HEK293 (cell line): ENCODE measurements at regions not wholly inside any gene's neighbourhood (a gene's known extent, or its start where the extent isn't known, plus 50 kb on each side); places are given as distances from the start of the nearest gene placed in this dataset.

ENCODE experiments used
- CTCF ChIA-PET: fragments of 350-600 bp; formaldehyde crosslinking; extraction: SDS; loops from one replicate; lab custom pipeline; 2021; ENCODE audit warnings: antibody characterized with exemption; lab: Yijun Ruan, JAX
- POLR2A ChIA-PET: fragments of 300-600 bp; formaldehyde crosslinking; extraction: SDS; loops from one replicate; lab custom pipeline; 2020; ENCODE audit warnings: antibody characterized with exemption, inconsistent platforms; lab: Yijun Ruan, JAX
- H3K27ac ChIP-seq: fragments of 200-500 bp; sonication (Bioruptor generic); 2 replicates; pipeline ENCODE4 v1.5.1; 2014; ENCODE audit warnings: low read depth, low read length, control low read depth, inconsistent platforms; ENCODE audit errors: extremely low read depth
- H3K36me3 ChIP-seq, 2 experiments: fragments of 200-500 bp in 1 of 2; sonication (Bioruptor generic) in 1 of 2; 1 replicate in 1 of 2; 2 replicates in 1 of 2; pipeline ENCODE4 v1.5.1; 2014 to 2017; ENCODE audit warnings: inconsistent platforms in 2 of 2, low read length in 2 of 2; ENCODE audit not compliant: control insufficient read depth in 2 of 2, insufficient read depth in 1 of 2
- H3K4me1 ChIP-seq: fragments of 200-500 bp; sonication (Bioruptor generic); 2 replicates; pipeline ENCODE4 v1.5.1; 2014; ENCODE audit warnings: mild to moderate bottlenecking, low read length, inconsistent platforms; ENCODE audit not compliant: control insufficient read depth, insufficient read depth
- H3K4me3 ChIP-seq: 2 replicates; pipeline ENCODE4 v1.5.1; 2011; ENCODE audit warnings: low read depth, mild to moderate bottlenecking, control low read depth, low read length, moderate library complexity
- H3K9me3 ChIP-seq: fragments of 200-500 bp; sonication (Bioruptor generic); 2 replicates; pipeline ENCODE4 v1.5.1; 2014; ENCODE audit warnings: low read depth, low read length, inconsistent platforms; ENCODE audit not compliant: control insufficient read depth, insufficient read depth
- ATF2 ChIP-seq: fragments of 450-650 bp; formaldehyde crosslinking; IDR thresholded peaks from 2 replicates; pipeline ENCODE4 v1.5.1; 2016; ENCODE audit warnings: missing biosample characterization, missing genetic modification characterization, low read depth
- GLI4 ChIP-seq: fragments of 450-650 bp; formaldehyde crosslinking; IDR thresholded peaks from 2 replicates; pipeline ENCODE4 v1.5.1; 2016; ENCODE audit warnings: missing biosample characterization, missing genetic modification characterization
- KLF1 ChIP-seq: fragments of 450-650 bp; formaldehyde crosslinking; IDR thresholded peaks from 2 replicates; pipeline ENCODE4 v1.5.1; 2016; ENCODE audit warnings: missing biosample characterization, missing genetic modification characterization
- KLF17 ChIP-seq: fragments of 450-650 bp; formaldehyde crosslinking; IDR thresholded peaks from 2 replicates; pipeline ENCODE4 v1.5.1; 2016; ENCODE audit warnings: missing biosample characterization, missing genetic modification characterization
- MEIS1 ChIP-seq: sonication (generic); formaldehyde crosslinking; IDR thresholded peaks from 2 replicates; pipeline ENCODE4 v1.8.1; 2022; ENCODE audit warnings: missing genetic modification reagents, mild to moderate bottlenecking, borderline replicate concordance
- MZF1 ChIP-seq: fragments of 450-650 bp; formaldehyde crosslinking; IDR thresholded peaks from 2 replicates; pipeline ENCODE4 v1.5.1; 2017; ENCODE audit warnings: missing biosample characterization, missing genetic modification characterization, borderline replicate concordance
- PBX3 ChIP-seq: sonication (generic); formaldehyde crosslinking; IDR thresholded peaks from 2 replicates; pipeline ENCODE4 v1.8.1; 2022; ENCODE audit warnings: mild to moderate bottlenecking, moderate library complexity, missing genetic modification reagents
- SETDB1 ChIP-seq: IDR thresholded peaks from one replicate; pipeline ENCODE4 v1.6.1; 2017; ENCODE audit warnings: mild to moderate bottlenecking, low read length, moderate library complexity, mixed read lengths; ENCODE audit not compliant: insufficient read length
- YY1 ChIP-seq: fragments of 450-650 bp; formaldehyde crosslinking; IDR thresholded peaks from 2 replicates; pipeline ENCODE4 v1.5.1; 2018; ENCODE audit warnings: missing biosample characterization, missing genetic modification characterization
- ZBTB17 ChIP-seq: fragments of 450-650 bp; formaldehyde crosslinking; IDR thresholded peaks from 2 replicates; pipeline ENCODE4 v1.5.1; 2016; ENCODE audit warnings: missing biosample characterization, missing genetic modification characterization
- ZFP37 ChIP-seq: fragments of 450-650 bp; formaldehyde crosslinking; IDR thresholded peaks from 2 replicates; pipeline ENCODE4 v1.5.1; 2016; ENCODE audit warnings: missing biosample characterization, missing genetic modification characterization
- ZNF140 ChIP-seq: fragments of 450-650 bp; formaldehyde crosslinking; IDR thresholded peaks from 2 replicates; pipeline ENCODE4 v1.5.1; 2016; ENCODE audit warnings: missing biosample characterization, missing genetic modification characterization
- ZNF184 ChIP-seq: fragments of 450-650 bp; IDR thresholded peaks from 2 replicates; pipeline ENCODE4 v1.5.1; 2018; ENCODE audit warnings: missing biosample characterization, mild to moderate bottlenecking, missing genetic modification characterization
- ZNF211 ChIP-seq: fragments of 450-650 bp; formaldehyde crosslinking; IDR thresholded peaks from 2 replicates; pipeline ENCODE4 v1.5.1; 2016; ENCODE audit warnings: low read depth, missing biosample characterization, missing genetic modification characterization
- ZNF221 ChIP-seq: fragments of 450-650 bp; formaldehyde crosslinking; IDR thresholded peaks from 2 replicates; pipeline ENCODE4 v1.5.1; 2017; ENCODE audit warnings: missing biosample characterization, missing genetic modification characterization, borderline replicate concordance
- ZNF37A ChIP-seq: fragments of 450-650 bp; IDR thresholded peaks from 2 replicates; pipeline ENCODE4 v1.5.1; 2018; ENCODE audit warnings: missing biosample characterization, missing genetic modification characterization
- ZNF391 ChIP-seq: fragments of 450-650 bp; formaldehyde crosslinking; IDR thresholded peaks from 2 replicates; pipeline ENCODE4 v1.5.1; 2016; ENCODE audit warnings: low read depth, missing biosample characterization, missing genetic modification characterization, borderline replicate concordance
- ZNF529 ChIP-seq: fragments of 450-650 bp; formaldehyde crosslinking; IDR thresholded peaks from 2 replicates; pipeline ENCODE4 v1.5.1; 2017; ENCODE audit warnings: missing genetic modification characterization, missing biosample characterization; ENCODE audit not compliant: insufficient replicate concordance
- ZNF610 ChIP-seq: fragments of 450-650 bp; formaldehyde crosslinking; IDR thresholded peaks from 2 replicates; pipeline ENCODE4 v1.5.1; 2016; ENCODE audit warnings: missing biosample characterization, missing genetic modification characterization, borderline replicate concordance
- ZNF629 ChIP-seq: fragments of 450-650 bp; formaldehyde crosslinking; IDR thresholded peaks from 2 replicates; pipeline ENCODE4 v1.5.1; 2017; ENCODE audit warnings: missing biosample characterization, missing genetic modification characterization
- ZNF654 ChIP-seq: fragments of 450-650 bp; formaldehyde crosslinking; IDR thresholded peaks from 2 replicates; pipeline ENCODE4 v1.5.1; 2016; ENCODE audit warnings: low read depth, missing biosample characterization, missing genetic modification characterization
- ZNF660 ChIP-seq: fragments of 450-650 bp; IDR thresholded peaks from 2 replicates; pipeline ENCODE4 v1.5.1; 2018; ENCODE audit warnings: missing biosample characterization, mild to moderate bottlenecking, missing genetic modification characterization
- ZNF707 ChIP-seq: fragments of 450-650 bp; formaldehyde crosslinking; IDR thresholded peaks from 2 replicates; pipeline ENCODE4 v1.5.1; 2016; ENCODE audit warnings: missing biosample characterization, missing genetic modification characterization
- ZNF768 ChIP-seq: fragments of 450-650 bp; formaldehyde crosslinking; IDR thresholded peaks from 2 replicates; pipeline ENCODE4 v1.5.1; 2018; ENCODE audit warnings: missing biosample characterization, mild to moderate bottlenecking, missing genetic modification characterization
- ZNF776 ChIP-seq: fragments of 450-650 bp; formaldehyde crosslinking; IDR thresholded peaks from 2 replicates; pipeline ENCODE4 v1.5.0; 2017; ENCODE audit warnings: missing biosample characterization, missing genetic modification characterization, borderline replicate concordance
- ZNF837 ChIP-seq: fragments of 450-650 bp; formaldehyde crosslinking; IDR thresholded peaks from 2 replicates; pipeline ENCODE4 v1.5.1; 2016; ENCODE audit warnings: missing biosample characterization, missing genetic modification characterization
- ZSCAN30 ChIP-seq: fragments of 450-650 bp; IDR thresholded peaks from 2 replicates; pipeline ENCODE4 v1.5.1; 2018; ENCODE audit warnings: missing biosample characterization, mild to moderate bottlenecking, missing genetic modification characterization, moderate library complexity
- TF ChIP-seq, protein P1 (sequence below): fragments of 450-650 bp; formaldehyde crosslinking; IDR thresholded peaks from 2 replicates; pipeline ENCODE4 v1.5.1; 2016; ENCODE audit warnings: missing biosample characterization, missing genetic modification characterization
- TF ChIP-seq, protein P2 (sequence below): fragments of 450-650 bp; IDR thresholded peaks from 2 replicates; pipeline ENCODE4 v1.5.1; 2018; ENCODE audit warnings: missing biosample characterization, mild to moderate bottlenecking, missing genetic modification characterization

- H3K9me3 ChIP-seq = no peaks in the 10 kb centered on the region
- CTCF ChIA-PET = no interaction called here
- no peaks in the 10 kb centered on the region for H3K4me1 ChIP-seq
- H3K36me3 ChIP-seq = no peaks in the 10 kb centered on the region
- TF ChIP-seq, protein P1, sequence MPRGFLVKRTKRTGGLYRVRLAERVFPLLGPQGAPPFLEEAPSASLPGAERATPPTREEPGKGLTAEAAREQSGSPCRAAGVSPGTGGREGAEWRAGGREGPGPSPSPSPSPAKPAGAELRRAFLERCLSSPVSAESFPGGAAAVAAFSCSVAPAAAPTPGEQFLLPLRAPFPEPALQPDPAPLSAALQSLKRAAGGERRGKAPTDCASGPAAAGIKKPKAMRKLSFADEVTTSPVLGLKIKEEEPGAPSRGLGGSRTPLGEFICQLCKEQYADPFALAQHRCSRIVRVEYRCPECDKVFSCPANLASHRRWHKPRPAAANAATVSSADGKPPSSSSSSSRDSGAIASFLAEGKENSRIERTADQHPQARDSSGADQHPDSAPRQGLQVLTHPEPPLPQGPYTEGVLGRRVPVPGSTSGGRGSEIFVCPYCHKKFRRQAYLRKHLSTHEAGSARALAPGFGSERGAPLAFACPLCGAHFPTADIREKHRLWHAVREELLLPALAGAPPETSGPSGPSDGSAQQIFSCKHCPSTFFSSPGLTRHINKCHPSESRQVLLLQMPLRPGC (tag by site-specific recombination) = no peak
- no peak for TF ChIP-seq MEIS1
- no peak for TF ChIP-seq ZNF221 (tag by site-specific recombination)
- no peak for TF ChIP-seq ZNF140 (tag by site-specific recombination)
- TF ChIP-seq ZNF629 = no peak
- no peak for TF ChIP-seq ZBTB17 (tag by site-specific recombination)
- TF ChIP-seq, protein P2, sequence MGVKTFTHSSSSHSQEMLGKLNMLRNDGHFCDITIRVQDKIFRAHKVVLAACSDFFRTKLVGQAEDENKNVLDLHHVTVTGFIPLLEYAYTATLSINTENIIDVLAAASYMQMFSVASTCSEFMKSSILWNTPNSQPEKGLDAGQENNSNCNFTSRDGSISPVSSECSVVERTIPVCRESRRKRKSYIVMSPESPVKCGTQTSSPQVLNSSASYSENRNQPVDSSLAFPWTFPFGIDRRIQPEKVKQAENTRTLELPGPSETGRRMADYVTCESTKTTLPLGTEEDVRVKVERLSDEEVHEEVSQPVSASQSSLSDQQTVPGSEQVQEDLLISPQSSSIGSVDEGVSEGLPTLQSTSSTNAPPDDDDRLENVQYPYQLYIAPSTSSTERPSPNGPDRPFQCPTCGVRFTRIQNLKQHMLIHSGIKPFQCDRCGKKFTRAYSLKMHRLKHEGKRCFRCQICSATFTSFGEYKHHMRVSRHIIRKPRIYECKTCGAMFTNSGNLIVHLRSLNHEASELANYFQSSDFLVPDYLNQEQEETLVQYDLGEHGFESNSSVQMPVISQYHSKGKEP (tag by site-specific recombination) = no peak
- no peak for TF ChIP-seq ZSCAN30
- no peak for TF ChIP-seq YY1 (tag by site-specific recombination)
- no peak for TF ChIP-seq ZNF184 (tag by site-specific recombination)
- no peak for TF ChIP-seq ZNF768 (tag by site-specific recombination)
- TF ChIP-seq ZNF529 = no peak
- TF ChIP-seq ZNF837 (tag by site-specific recombination) = no peak
- TF ChIP-seq ZNF654 (tag by site-specific recombination) = no peak
- no peak for TF ChIP-seq ZFP37 (tag by site-specific recombination)
- TF ChIP-seq GLI4 (tag by site-specific recombination) = no peak
- no peak overlapping the region for H3K27ac ChIP-seq
- POLR2A ChIA-PET = no interaction called here
- H3K4me3 ChIP-seq = no peak overlapping the region
Observed at GRCh38 chr5:114122852-114123251, 239.0 kb upstream of the KCNN2 start.

DNA sequence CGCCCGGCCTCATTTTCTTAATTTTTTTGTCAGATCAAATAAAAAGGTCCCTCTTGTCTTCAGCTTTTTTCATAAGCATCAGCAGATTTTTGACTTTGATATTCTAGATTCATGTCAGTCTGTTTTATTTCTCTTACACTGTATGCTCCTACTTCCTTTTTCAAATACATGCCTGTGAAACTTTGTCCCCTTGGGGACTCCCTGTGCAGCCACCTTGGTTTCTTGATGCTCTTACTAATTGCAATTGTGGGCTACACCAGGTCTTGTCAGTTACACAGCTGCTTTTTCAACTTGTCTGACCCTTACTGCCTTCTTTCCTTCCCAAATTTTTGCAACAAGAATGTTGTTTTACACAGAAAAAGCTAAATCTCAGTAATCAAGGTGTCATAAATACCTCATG, 238.2 kb upstream of the KCNN2 start:
- POLR2A ChIA-PET = no interaction called here
- Histone ChIP-seq H3K9me3 (no peaks in the 10 kb centered on the region), H3K4me1 (no peaks in the 10 kb centered on the region), H3K36me3 (no peaks in the 10 kb centered on the region), H3K4me3 (no peak overlapping the region), H3K27ac (no peak overlapping the region)
- CTCF ChIA-PET = no interaction called here
- TF ChIP-seq ZNF391 (tag by site-specific recombination) (no peak), ZNF707 (tag by site-specific recombination) (no peak), ATF2 (no peak), ZNF211 (no peak), KLF17 (no peak), ZNF768 (tag by site-specific recombination) (no peak), ZNF610 (tag by site-specific recombination) (no peak), ZNF776 (tag by site-specific recombination) (no peak), ZNF37A (tag by site-specific recombination) (no peak), SETDB1 (no peak), PBX3 (no peak), MZF1 (tag by site-specific recombination) (no peak), KLF1 (no peak), ZNF660 (tag by site-specific recombination) (no peak)
